ENCODE measurements at regions not wholly inside any gene's neighbourhood (a gene's known extent, or its start where the extent isn't known, plus 50 kb on each side); places are given as distances from the start of the nearest gene placed in this dataset.

GRCh38 chr3:168647582-168647981 lies 551.9 kb upstream of the GOLIM4 start:
- Histone ChIP-seq H3K4me3 (replicated peaks in 1 of 3; ENCODE audit: insufficient read depth in 1 of 3, low read depth in 2 of 3, low read length in 3 of 3) (no peak overlapping the region), H3K79me2 (ENCODE audit: insufficient read depth, low read length) (no peaks in the 10 kb centered on the region), H3K36me3 (replicated peaks in 1 of 2; ENCODE audit: control insufficient read depth in 1 of 2, insufficient read depth in 2 of 2, low read length in 2 of 2) (no peaks in the 10 kb centered on the region), H3K27me3 (ENCODE audit: control insufficient read depth in 1 of 2, insufficient read depth in 2 of 2, low read length in 2 of 2) (no peaks in the 10 kb centered on the region), H3K4me1 (ENCODE audit: insufficient read depth, low read length) (no peaks in the 10 kb centered on the region), H3K4me2 (ENCODE audit: low read depth, low read length) (no peak overlapping the region), H3K9me3 (ENCODE audit: low read length) (no peaks in the 10 kb centered on the region), H4K20me1 (ENCODE audit: insufficient read depth, low read length) (no peaks in the 10 kb centered on the region), H2AFZ (ENCODE audit: low read length) (no peak overlapping the region), H3K27ac (ENCODE audit: extremely low read length, insufficient read depth, low read length) (no peak overlapping the region), H3K9ac (ENCODE audit: insufficient read depth, low read depth, low read length) (no peak overlapping the region)
- intact Hi-C loops (cut with micrococcal nuclease; ENCODE audit: unreplicated experiment) (no loop called here), in situ Hi-C loops (cut with HindIII; ENCODE audit: extremely low pct_ligation_motif_present, low pct_unique_long_range_greater_than_20kb) (no loop called here)
- no TSS peak for BruUV-seq (replicated peaks)
- FAIRE-seq (no peak), ATAC-seq (no peak), DNase-seq (ENCODE audit: low spot score) (no peak)
- ChIA-PET POLR2A (no interaction called here), CTCF (ENCODE audit: low intra/inter-chr PET ratio, low total read pairs) (no interaction called here)
- TF ChIP-seq ZEB1 (IDR thresholded peaks at IDR 0.05; ENCODE audit: insufficient replicate concordance, low read depth) (no peak), PAF1 (CRISPR knock-in tag; IDR thresholded peaks at IDR 0.05) (no peak), NAIF1 (CRISPR knock-in tag; IDR thresholded peaks at IDR 0.05; ENCODE audit: borderline replicate concordance) (no peak), MAZ (IDR thresholded peaks at IDR 0.05; ENCODE audit: borderline replicate concordance, low read depth, low read length) (no peak), MAZ (CRISPR knock-in tag; IDR thresholded peaks at IDR 0.05; ENCODE audit: low read depth) (no peak), ZNF329 (CRISPR knock-in tag; IDR thresholded peaks at IDR 0.05; ENCODE audit: low read depth) (no peak), IKZF1 (IDR thresholded peaks at IDR 0.05) (no peak), TFAP4 (IDR thresholded peaks at IDR 0.05; ENCODE audit: borderline replicate concordance, low read depth) (no peak), ZBTB40 (IDR thresholded peaks at IDR 0.05) (no peak), ZBTB40 (CRISPR knock-in tag; IDR thresholded peaks at IDR 0.05) (no peak), CC2D1A (CRISPR knock-in tag; IDR thresholded peaks at IDR 0.05) (no peak), MTERF4 (CRISPR knock-in tag; IDR thresholded peaks at IDR 0.05) (no peak), FOXJ3 (CRISPR knock-in tag; IDR thresholded peaks at IDR 0.05; ENCODE audit: borderline replicate concordance) (no peak), ZBTB7B (CRISPR knock-in tag; IDR thresholded peaks at IDR 0.05) (no peak), ZNF501 (CRISPR knock-in tag; IDR thresholded peaks at IDR 0.05) (no peak)
